Glutamatergic neuron (in vitro differentiated cells): ENCODE measurements at regions not wholly inside any gene's neighbourhood (a gene's known extent, or its start where the extent isn't known, plus 50 kb on each side); places are given as distances from the start of the nearest gene placed in this dataset.

Experiments
- DNase-seq: peaks from one replicate; pipeline ENCODE4 v3.0.0; 2022
- H3K27ac Mint-ChIP-seq: one replicate; pipeline ENCODE4 v1.8.0; 2020; ENCODE audit warnings: mild to moderate bottlenecking, mixed read lengths, inconsistent platforms; ENCODE audit not compliant: unreplicated experiment
- H3K27me3 Mint-ChIP-seq: one replicate; pipeline ENCODE4 v1.8.0; 2020; ENCODE audit warnings: mild to moderate bottlenecking, moderate library complexity, mixed read lengths, inconsistent platforms; ENCODE audit not compliant: unreplicated experiment
- H3K36me3 Mint-ChIP-seq: one replicate; pipeline ENCODE4 v1.8.0; 2020; ENCODE audit warnings: mild to moderate bottlenecking, mixed read lengths, inconsistent platforms; ENCODE audit not compliant: unreplicated experiment
- H3K4me1 Mint-ChIP-seq: one replicate; pipeline ENCODE4 v1.8.0; 2020; ENCODE audit warnings: mild to moderate bottlenecking, low read depth, mixed read lengths, inconsistent platforms; ENCODE audit not compliant: unreplicated experiment
- H3K4me3 Mint-ChIP-seq: one replicate; pipeline ENCODE4 v1.8.0; 2020; ENCODE audit warnings: mild to moderate bottlenecking, mixed read lengths, inconsistent platforms; ENCODE audit not compliant: unreplicated experiment
- H3K9me3 Mint-ChIP-seq: one replicate; pipeline ENCODE4 v1.8.0; 2020; ENCODE audit warnings: mild to moderate bottlenecking, moderate library complexity, mixed read lengths, inconsistent platforms; ENCODE audit not compliant: unreplicated experiment
- TF ChIP-seq, protein P1 (sequence below): fragments of 200-600 bp; sonication (generic); IDR thresholded peaks from one replicate; pipeline ENCODE4 v1.5.0; 2021; ENCODE audit not compliant: partially characterized antibody, unreplicated experiment

DNA sequence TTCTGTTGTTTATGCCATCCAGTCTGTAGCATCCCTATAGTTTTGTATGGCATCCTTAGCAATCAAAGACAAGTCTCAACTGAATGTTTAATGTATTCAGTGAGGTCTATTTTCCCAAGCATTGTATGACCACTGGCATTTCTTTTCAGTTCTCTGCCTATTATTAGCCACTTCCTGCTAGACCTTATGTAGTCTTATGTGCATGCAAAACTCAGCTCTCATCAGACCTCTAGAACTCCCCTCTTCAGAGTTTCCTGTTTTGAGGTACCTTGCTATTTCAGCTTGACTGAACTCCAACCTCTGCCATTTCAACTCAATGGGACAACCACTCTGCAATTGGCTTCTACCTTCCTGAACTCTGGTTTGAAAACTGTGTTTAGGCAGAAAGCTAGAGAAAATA lies 113.2 kb downstream of the SLC25A46 start:
- DNase-seq = no peak
- H3K4me1 Mint-ChIP-seq = no peaks in the 10 kb centered on the region
- no peak overlapping the region for H3K4me3 Mint-ChIP-seq
- no peaks in the 10 kb centered on the region for H3K27me3 Mint-ChIP-seq
- TF ChIP-seq, protein P1, sequence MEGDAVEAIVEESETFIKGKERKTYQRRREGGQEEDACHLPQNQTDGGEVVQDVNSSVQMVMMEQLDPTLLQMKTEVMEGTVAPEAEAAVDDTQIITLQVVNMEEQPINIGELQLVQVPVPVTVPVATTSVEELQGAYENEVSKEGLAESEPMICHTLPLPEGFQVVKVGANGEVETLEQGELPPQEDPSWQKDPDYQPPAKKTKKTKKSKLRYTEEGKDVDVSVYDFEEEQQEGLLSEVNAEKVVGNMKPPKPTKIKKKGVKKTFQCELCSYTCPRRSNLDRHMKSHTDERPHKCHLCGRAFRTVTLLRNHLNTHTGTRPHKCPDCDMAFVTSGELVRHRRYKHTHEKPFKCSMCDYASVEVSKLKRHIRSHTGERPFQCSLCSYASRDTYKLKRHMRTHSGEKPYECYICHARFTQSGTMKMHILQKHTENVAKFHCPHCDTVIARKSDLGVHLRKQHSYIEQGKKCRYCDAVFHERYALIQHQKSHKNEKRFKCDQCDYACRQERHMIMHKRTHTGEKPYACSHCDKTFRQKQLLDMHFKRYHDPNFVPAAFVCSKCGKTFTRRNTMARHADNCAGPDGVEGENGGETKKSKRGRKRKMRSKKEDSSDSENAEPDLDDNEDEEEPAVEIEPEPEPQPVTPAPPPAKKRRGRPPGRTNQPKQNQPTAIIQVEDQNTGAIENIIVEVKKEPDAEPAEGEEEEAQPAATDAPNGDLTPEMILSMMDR = no peak
- no peaks in the 10 kb centered on the region for H3K36me3 Mint-ChIP-seq
- no peak overlapping the region for H3K27ac Mint-ChIP-seq
- no peaks in the 10 kb centered on the region for H3K9me3 Mint-ChIP-seq

DNA sequence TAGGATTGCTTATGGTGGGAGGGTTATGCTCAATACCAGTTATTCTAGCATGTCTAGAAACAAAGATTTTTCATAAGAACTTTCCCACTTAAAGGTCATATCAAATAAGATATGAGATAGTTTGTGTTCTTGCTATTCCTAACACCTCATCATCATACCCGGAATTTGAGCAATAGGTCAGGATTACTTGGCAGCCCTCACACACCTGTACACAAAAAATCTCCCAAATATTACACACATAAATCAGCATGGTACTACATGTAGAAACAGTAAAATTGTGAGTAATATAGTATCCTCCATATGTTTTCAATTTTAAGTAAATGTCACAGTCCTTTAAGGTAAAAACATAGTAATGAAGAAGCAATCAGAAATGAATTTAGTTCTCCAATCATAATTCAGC lies 113.7 kb downstream of the SLC25A46 start:
- H3K4me3 Mint-ChIP-seq = no peak overlapping the region

DNA sequence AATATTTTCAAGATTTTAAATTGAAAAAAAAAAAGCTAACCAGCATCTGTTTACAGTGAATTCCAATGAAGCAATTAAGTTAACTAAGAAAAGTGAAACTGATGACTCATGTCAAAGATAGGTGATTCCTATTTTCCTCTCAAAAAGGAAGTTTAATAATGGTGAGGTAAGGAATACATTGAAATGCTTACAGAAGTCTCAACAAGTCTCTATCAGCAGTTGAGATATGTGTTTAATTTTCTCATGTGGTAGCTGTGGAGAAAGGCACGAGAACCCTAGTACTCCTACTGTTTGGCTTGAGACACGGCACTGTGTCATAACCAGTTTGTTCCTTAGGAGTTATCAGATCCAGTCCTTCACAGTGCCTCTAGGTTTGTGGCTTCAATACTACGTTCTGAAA lies 114.5 kb downstream of the SLC25A46 start:
- no peak for DNase-seq
- H3K36me3 Mint-ChIP-seq = no peaks in the 10 kb centered on the region
- no peaks in the 10 kb centered on the region for H3K4me1 Mint-ChIP-seq
- H3K9me3 Mint-ChIP-seq = no peaks in the 10 kb centered on the region
- H3K4me3 Mint-ChIP-seq = no peak overlapping the region
- no peak overlapping the region for H3K27ac Mint-ChIP-seq
- no peaks in the 10 kb centered on the region for H3K27me3 Mint-ChIP-seq
- TF ChIP-seq, protein P1 = no peak

More for the DNA sequence above, 113.7 kb downstream of the SLC25A46 start:
- Mint-ChIP-seq H3K9me3 (no peaks in the 10 kb centered on the region), H3K36me3 (no peaks in the 10 kb centered on the region), H3K4me1 (no peaks in the 10 kb centered on the region), H3K27me3 (no peaks in the 10 kb centered on the region), H3K27ac (no peak overlapping the region)
- TF ChIP-seq, protein P1 = no peak
- no peak for DNase-seq

DNA sequence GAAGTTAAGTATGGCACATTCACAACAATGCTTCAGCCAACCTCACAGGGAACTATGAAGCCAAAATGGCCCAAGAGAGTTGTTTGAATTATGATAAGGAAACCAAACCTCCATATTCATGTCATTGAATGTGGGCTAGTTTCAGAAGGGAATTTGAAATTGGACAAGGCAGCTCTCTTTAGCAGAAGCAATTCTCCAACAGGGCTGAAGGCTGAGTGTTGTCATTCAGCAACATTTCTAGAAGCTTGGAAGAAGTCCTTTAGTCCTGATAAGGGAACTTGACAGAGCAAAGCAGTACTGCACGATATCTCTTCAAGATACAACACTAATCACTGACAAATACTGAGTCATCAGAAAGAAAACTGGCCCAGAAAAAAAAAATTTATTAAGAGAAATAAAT lies 115.4 kb downstream of the SLC25A46 start:
- Mint-ChIP-seq H3K9me3 (no peaks in the 10 kb centered on the region), H3K36me3 (no peaks in the 10 kb centered on the region), H3K4me1 (no peaks in the 10 kb centered on the region), H3K27ac (no peak overlapping the region), H3K27me3 (no peaks in the 10 kb centered on the region), H3K4me3 (no peak overlapping the region)
- TF ChIP-seq, protein P1 = no peak
- DNase-seq = no peak

DNA sequence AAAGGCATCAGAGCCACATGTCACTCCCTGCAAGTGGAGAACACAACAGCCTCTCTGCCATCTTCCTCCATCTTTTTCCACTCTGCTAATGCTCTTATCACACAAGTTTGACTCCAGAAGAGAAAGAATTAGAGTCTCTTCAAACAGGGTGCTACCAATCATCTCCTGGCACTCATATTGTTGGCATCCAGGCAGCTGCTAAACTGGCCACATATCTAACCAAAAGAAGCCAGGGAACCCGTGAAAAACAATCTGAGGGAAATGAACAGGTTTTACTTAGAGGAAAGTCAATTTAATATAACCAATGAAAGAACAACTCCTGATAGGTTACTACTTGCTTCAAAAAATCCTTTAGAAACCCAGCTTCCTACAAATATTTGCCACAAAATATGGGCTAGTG lies 117.2 kb downstream of the SLC25A46 start:
- Mint-ChIP-seq H3K9me3 (no peaks in the 10 kb centered on the region), H3K36me3 (no peaks in the 10 kb centered on the region), H3K4me3 (no peak overlapping the region), H3K4me1 (no peaks in the 10 kb centered on the region), H3K27ac (no peak overlapping the region), H3K27me3 (peaks cover 2% of the 10 kb centered on the region)
- TF ChIP-seq, protein P1 = no peak
- DNase-seq = no peak
